IMR-90 (cell line): ENCODE measurements at regions not wholly inside any gene's neighbourhood (a gene's known extent, or its start where the extent isn't known, plus 50 kb on each side); places are given as distances from the start of the nearest gene placed in this dataset.

Experiments used
- ATAC-seq: fragments of 200-7000 bp; cut with Tn5 transposase; 2 replicates; pipeline ENCODE4 v1.9.1; 2020; ENCODE audit warnings: low read depth, mild to moderate bottlenecking, moderate library complexity
- BruUV-seq: library from RNA; stranded (reverse); fragments of 400-500 nt; replicated peaks from 2 replicates; lab custom pipeline; 2021; lab: Mats Ljungman, UMichigan
- CTCF ChIA-PET: fragments of 300-600 bp; formaldehyde crosslinking; extraction: SDS; loops from one replicate; lab custom pipeline; 2021; ENCODE audit warnings: antibody characterized with exemption; lab: Yijun Ruan, JAX
- POLR2A ChIA-PET: fragments of 300-600 bp; sonication (Branson Sonifier 250); formaldehyde crosslinking; loops from one replicate; lab custom pipeline; 2022; ENCODE audit warnings: antibody characterized with exemption; ENCODE audit not compliant: unreplicated experiment; lab: Charles Lee
- DNase-seq: peaks from one replicate; pipeline ENCODE4 v3.0.0; 2013
- H2AFZ ChIP-seq: replicated peaks from 2 replicates; pipeline ENCODE3; 2013; ENCODE audit warnings: low read length, mild to moderate bottlenecking; ENCODE audit not compliant: poor library complexity
- H2AK5ac ChIP-seq: 2 replicates; pipeline ENCODE4 v1.6.1; 2013; ENCODE audit warnings: low read depth, low read length, inconsistent platforms
- H2AK9ac ChIP-seq: replicated peaks from 2 replicates; pipeline ENCODE3; 2013; ENCODE audit warnings: mild to moderate bottlenecking, low read depth, low read length, moderate library complexity; ENCODE audit not compliant: poor library complexity
- H2BK120ac ChIP-seq: 2 replicates; pipeline ENCODE4 v1.6.1; 2013; ENCODE audit warnings: low read depth, low read length, inconsistent platforms
- H2BK15ac ChIP-seq: 3 replicates; pipeline ENCODE4 v1.6.1; 2013; ENCODE audit warnings: low read depth, low read length, inconsistent platforms
- H2BK20ac ChIP-seq: 2 replicates; pipeline ENCODE4 v1.6.1; 2013; ENCODE audit warnings: low read depth, mild to moderate bottlenecking, inconsistent platforms, low read length, moderate library complexity
- H2BK5ac ChIP-seq: 2 replicates; pipeline ENCODE4 v1.6.1; 2013; ENCODE audit warnings: mild to moderate bottlenecking, low read depth, low read length, inconsistent platforms; ENCODE audit not compliant: poor library complexity, severe bottlenecking
- H3K14ac ChIP-seq: replicated peaks from 2 replicates; pipeline ENCODE4 v1.6.1; 2013; ENCODE audit warnings: low read depth, low read length, inconsistent platforms
- H3K18ac ChIP-seq: 2 replicates; pipeline ENCODE4 v1.6.1; 2013; ENCODE audit warnings: low read depth, low read length, control low read depth
- H3K23ac ChIP-seq: 2 replicates; pipeline ENCODE4 v1.6.1; 2013; ENCODE audit warnings: low read depth, low read length, inconsistent platforms
- H3K27ac ChIP-seq: 2 replicates; pipeline ENCODE4 v1.5.1; 2013; ENCODE audit warnings: mild to moderate bottlenecking, control low read depth, low read length; ENCODE audit not compliant: insufficient read depth
- H3K27me3 ChIP-seq: 2 replicates; pipeline ENCODE4 v1.6.1; 2013; ENCODE audit warnings: low read length; ENCODE audit not compliant: control insufficient read depth, insufficient read depth
- H3K36me3 ChIP-seq: 2 replicates; pipeline ENCODE4 v1.6.1; 2013; ENCODE audit warnings: low read length, mixed read lengths; ENCODE audit not compliant: control insufficient read depth, insufficient read depth
- H3K4ac ChIP-seq: 2 replicates; pipeline ENCODE4 v1.6.1; 2013; ENCODE audit warnings: low read depth, low read length, inconsistent platforms
- H3K4me1 ChIP-seq: 2 replicates; pipeline ENCODE4 v1.6.1; 2013; ENCODE audit warnings: low read length, mixed read lengths; ENCODE audit not compliant: control insufficient read depth, insufficient read depth
- H3K4me2 ChIP-seq: 2 replicates; pipeline ENCODE4 v1.6.1; 2013; ENCODE audit warnings: low read depth, mild to moderate bottlenecking, control low read depth, low read length, moderate library complexity
- H3K4me3 ChIP-seq: 2 replicates; pipeline ENCODE4 v1.5.1; 2013; ENCODE audit warnings: low read depth, mild to moderate bottlenecking, control low read depth, low read length, moderate library complexity; ENCODE audit not compliant: insufficient read depth
- H3K56ac ChIP-seq: 2 replicates; pipeline ENCODE4 v1.6.1; 2013; ENCODE audit warnings: low read length, inconsistent platforms; ENCODE audit not compliant: insufficient read depth; ENCODE audit errors: extremely low read depth
- H3K79me1 ChIP-seq, 2 experiments: 2 replicates each; pipeline ENCODE4 v1.6.1; 2013; ENCODE audit warnings: low read length in 2 of 2, inconsistent platforms in 1 of 2, low read depth in 1 of 2
- H3K9ac ChIP-seq: 2 replicates; pipeline ENCODE4 v1.6.1; 2013; ENCODE audit warnings: low read depth, low read length, control low read depth
- H3K9me1 ChIP-seq: 2 replicates; pipeline ENCODE4 v1.6.1; 2013; ENCODE audit warnings: low read length, inconsistent platforms; ENCODE audit not compliant: insufficient read depth
- H3K9me3 ChIP-seq: 2 replicates; pipeline ENCODE4 v1.6.1; 2013; ENCODE audit warnings: low read length; ENCODE audit not compliant: control insufficient read depth, insufficient read depth
- H4K20me1 ChIP-seq: 2 replicates; pipeline ENCODE4 v1.6.1; 2013; ENCODE audit warnings: low read length, inconsistent platforms; ENCODE audit not compliant: insufficient read depth
- H4K5ac ChIP-seq: 2 replicates; pipeline ENCODE4 v1.6.1; 2013; ENCODE audit warnings: mild to moderate bottlenecking, low read depth, low read length, control low read depth
- H4K8ac ChIP-seq, 2 experiments: 2 replicates each; pipeline ENCODE4 v1.6.1; 2013; ENCODE audit warnings: low read depth in 2 of 2, low read length in 2 of 2, control low read depth in 1 of 2, inconsistent platforms in 1 of 2
- H4K91ac ChIP-seq: 2 replicates; pipeline ENCODE4 v1.6.1; 2013; ENCODE audit warnings: low read depth, low read length, inconsistent platforms; ENCODE audit not compliant: insufficient read depth
- CHD1 ChIP-seq: IDR thresholded peaks from 2 replicates; pipeline ENCODE4 v1.6.1; 2012; ENCODE audit warnings: low read depth, low read length, improper control_type of control experiment
- RFX5 ChIP-seq: IDR thresholded peaks from 2 replicates; pipeline ENCODE4 v1.8.0; 2012; ENCODE audit warnings: low read depth, mild to moderate bottlenecking, low read length, moderate library complexity
- WGBS, 2 experiments: methylation state at CpG; one replicate each; pipeline versions ENCODE4 v1.1.5 to v1.1.7; 2013; ENCODE audit warnings: missing lambda C conversion rate in 2 of 2; ENCODE audit not compliant: insufficient read length in 1 of 2; ENCODE audit errors: extremely low coverage in 2 of 2; 5-methylcytosine and 5-hydroxymethylcytosine counted together
- dilution Hi-C: fragments of 300-500 bp; cut with HindIII; formaldehyde crosslinking; loops from one replicate; pipeline ENCODE4 v1.14.3; 2018; ENCODE audit warnings: low sequenced_read_pairs; ENCODE audit not compliant: unreplicated experiment
- in situ Hi-C: fragments of 300-500 bp; cut with MboI; formaldehyde crosslinking; loops from 3 replicates; pipeline ENCODE4 v1.14.3; 2019; ENCODE audit warnings: low sequenced_read_pairs, inconsistent platforms, mixed read lengths
- intact Hi-C: fragments of 100-400 bp; cut with micrococcal nuclease; formaldehyde crosslinking; loops from 2 replicates; pipeline ENCODE4 v1.10.0; 2022

- intact Hi-C loops, result no loop called here
- no peak overlapping the region for H4K8ac ChIP-seq
- no peak overlapping the region for H2AFZ ChIP-seq
- H3K56ac ChIP-seq, result no peak overlapping the region
- no peak overlapping the region for H3K4me2 ChIP-seq
- in situ Hi-C loops, result no loop called here
- ATAC-seq, result no peak
- no peak overlapping the region for H3K18ac ChIP-seq
- TF ChIP-seq CHD1 (no peak), RFX5 (no peak)
- H4K91ac ChIP-seq, result no peak overlapping the region
- H2AK9ac ChIP-seq, result no peak overlapping the region
- H3K27ac ChIP-seq, result no peak overlapping the region
- no peak overlapping the region for H2BK5ac ChIP-seq
- no peaks in the 10 kb centered on the region for H3K27me3 ChIP-seq
- no TSS peak for BruUV-seq
- H3K9ac ChIP-seq, result no peak overlapping the region
- H4K5ac ChIP-seq, result no peak overlapping the region
- WGBS, 2 experiments, result no CpG with 5 or more reads among the region's 2 CpGs
- no peak for DNase-seq
- ChIA-PET CTCF (no interaction called here), POLR2A (no interaction called here)
- no peaks in the 10 kb centered on the region for H3K4me1 ChIP-seq
- no peak overlapping the region for H2BK15ac ChIP-seq
- no peak overlapping the region for H3K14ac ChIP-seq
- no peak overlapping the region for H2BK20ac ChIP-seq
- H3K79me1 ChIP-seq, result no peaks in the 10 kb centered on the region
- dilution Hi-C loops, result no loop called here
- H3K9me3 ChIP-seq, result no peaks in the 10 kb centered on the region
- no peak overlapping the region for H3K4me3 ChIP-seq
- no peak overlapping the region for H2AK5ac ChIP-seq
- H3K23ac ChIP-seq, result no peak overlapping the region
- no peaks in the 10 kb centered on the region for H4K20me1 ChIP-seq
- H3K4ac ChIP-seq, result no peak overlapping the region
- no peaks in the 10 kb centered on the region for H3K9me1 ChIP-seq
- no peaks in the 10 kb centered on the region for H3K36me3 ChIP-seq
- no peak overlapping the region for H2BK120ac ChIP-seq
Measured at GRCh38 chr1:58287894-58288623, 258.5 kb downstream of the OMA1 start.
